ENCODE measurements at regions not wholly inside any gene's neighbourhood (a gene's known extent, or its start where the extent isn't known, plus 50 kb on each side); places are given as distances from the start of the nearest gene placed in this dataset.

- Histone ChIP-seq H3K4me3 (ENCODE audit: low read depth, low read length) (no peak overlapping the region), H3K27me3 (ENCODE audit: control insufficient read depth, insufficient read depth, low read length) (no peaks in the 10 kb centered on the region), H3K36me3 (ENCODE audit: control insufficient read depth, insufficient read depth, low read length) (no peaks in the 10 kb centered on the region)
- TF ChIP-seq, protein P1, sequence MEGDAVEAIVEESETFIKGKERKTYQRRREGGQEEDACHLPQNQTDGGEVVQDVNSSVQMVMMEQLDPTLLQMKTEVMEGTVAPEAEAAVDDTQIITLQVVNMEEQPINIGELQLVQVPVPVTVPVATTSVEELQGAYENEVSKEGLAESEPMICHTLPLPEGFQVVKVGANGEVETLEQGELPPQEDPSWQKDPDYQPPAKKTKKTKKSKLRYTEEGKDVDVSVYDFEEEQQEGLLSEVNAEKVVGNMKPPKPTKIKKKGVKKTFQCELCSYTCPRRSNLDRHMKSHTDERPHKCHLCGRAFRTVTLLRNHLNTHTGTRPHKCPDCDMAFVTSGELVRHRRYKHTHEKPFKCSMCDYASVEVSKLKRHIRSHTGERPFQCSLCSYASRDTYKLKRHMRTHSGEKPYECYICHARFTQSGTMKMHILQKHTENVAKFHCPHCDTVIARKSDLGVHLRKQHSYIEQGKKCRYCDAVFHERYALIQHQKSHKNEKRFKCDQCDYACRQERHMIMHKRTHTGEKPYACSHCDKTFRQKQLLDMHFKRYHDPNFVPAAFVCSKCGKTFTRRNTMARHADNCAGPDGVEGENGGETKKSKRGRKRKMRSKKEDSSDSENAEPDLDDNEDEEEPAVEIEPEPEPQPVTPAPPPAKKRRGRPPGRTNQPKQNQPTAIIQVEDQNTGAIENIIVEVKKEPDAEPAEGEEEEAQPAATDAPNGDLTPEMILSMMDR (IDR thresholded peaks at IDR 0.05; ENCODE audit: insufficient read depth, low read depth, low read length), result no peak
- ChIA-PET POLR2A (no interaction called here), CTCF (no interaction called here)
- no peak for DNase-seq (ENCODE audit: low read depth)
Measured at GRCh38 chrX:138771047-138771446, 59.5 kb upstream of the FGF13 start.

GRCh38 chrX:138769918-138770317, 58.4 kb upstream of the FGF13 start:
- ChIA-PET POLR2A (no interaction called here), CTCF (no interaction called here)
- no peaks in the 10 kb centered on the region for H3K36me3 ChIP-seq (ENCODE audit: control insufficient read depth, insufficient read depth, low read length)
- H3K4me3 ChIP-seq (ENCODE audit: low read depth, low read length), result no peak overlapping the region
- TF ChIP-seq, protein P1 (IDR thresholded peaks at IDR 0.05; ENCODE audit: insufficient read depth, low read depth, low read length), result no peak
- no peaks in the 10 kb centered on the region for H3K27me3 ChIP-seq (ENCODE audit: control insufficient read depth, insufficient read depth, low read length)
- DNase-seq (ENCODE audit: low read depth), result no peak

DNA sequence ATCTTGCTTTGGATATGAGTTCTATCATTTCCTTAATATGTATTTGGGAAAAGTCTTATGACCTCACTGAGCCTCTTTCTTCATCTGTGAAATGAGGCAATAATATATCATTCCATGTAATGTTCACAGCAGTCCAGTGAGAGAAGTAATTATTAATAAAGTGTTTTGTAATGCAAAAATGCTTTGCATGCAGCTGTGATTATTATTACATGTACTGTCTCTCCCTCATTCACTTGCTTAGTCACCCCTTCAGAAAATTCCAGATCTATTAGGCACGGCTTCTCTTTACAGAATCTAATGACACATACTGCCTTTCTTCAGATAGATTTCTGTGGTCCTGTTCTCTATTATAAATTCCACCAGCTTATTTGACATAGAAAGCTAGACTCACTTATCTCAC, 53.5 kb upstream of the FGF13 start:
- no peak for DNase-seq (ENCODE audit: low read depth)
- Histone ChIP-seq H3K36me3 (ENCODE audit: control insufficient read depth, insufficient read depth, low read length) (no peaks in the 10 kb centered on the region), H3K27me3 (ENCODE audit: control insufficient read depth, insufficient read depth, low read length) (no peaks in the 10 kb centered on the region), H3K4me3 (ENCODE audit: low read depth, low read length) (no peak overlapping the region)
- ChIA-PET CTCF (no interaction called here), POLR2A (no interaction called here)
- TF ChIP-seq, protein P1 (IDR thresholded peaks at IDR 0.05; ENCODE audit: insufficient read depth, low read depth, low read length), result no peak

DNA sequence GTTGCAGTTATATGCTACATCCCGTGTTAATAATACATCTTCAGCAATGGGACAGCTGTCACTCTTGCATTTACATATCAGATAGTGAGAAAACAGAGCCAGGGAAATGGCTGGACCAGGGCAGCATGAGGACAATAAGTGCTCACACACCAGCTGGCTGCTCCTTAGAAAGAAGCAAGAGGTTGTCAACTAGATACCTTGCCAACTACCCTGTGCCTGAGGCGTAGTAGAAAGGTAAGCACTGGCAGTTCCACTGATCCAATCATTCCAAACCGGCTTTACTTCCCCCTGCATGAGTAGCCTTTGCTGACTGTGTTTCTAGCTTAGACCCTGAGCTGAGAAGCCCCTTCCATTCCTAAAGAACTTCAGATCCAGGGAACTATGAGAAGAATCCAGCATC, 52.2 kb upstream of the FGF13 start:
- no peaks in the 10 kb centered on the region for H3K27me3 ChIP-seq (ENCODE audit: control insufficient read depth, insufficient read depth, low read length)
- TF ChIP-seq, protein P1 (IDR thresholded peaks at IDR 0.05; ENCODE audit: insufficient read depth, low read depth, low read length), result no peak
- DNase-seq (ENCODE audit: low read depth), result no peak
- POLR2A ChIA-PET, result no interaction called here
- CTCF ChIA-PET, result no interaction called here
- no peaks in the 10 kb centered on the region for H3K36me3 ChIP-seq (ENCODE audit: control insufficient read depth, insufficient read depth, low read length)
- no peak overlapping the region for H3K4me3 ChIP-seq (ENCODE audit: low read depth, low read length)

- no peak overlapping the region for H3K4me3 ChIP-seq (ENCODE audit: low read depth, low read length)
- TF ChIP-seq, protein P1 (IDR thresholded peaks at IDR 0.05; ENCODE audit: insufficient read depth, low read depth, low read length), result no peak
- no peaks in the 10 kb centered on the region for H3K36me3 ChIP-seq (ENCODE audit: control insufficient read depth, insufficient read depth, low read length)
- CTCF ChIA-PET, result no interaction called here
- H3K27me3 ChIP-seq (ENCODE audit: control insufficient read depth, insufficient read depth, low read length), result no peaks in the 10 kb centered on the region
- POLR2A ChIA-PET, result no interaction called here
- DNase-seq (ENCODE audit: low read depth), result no peak
Measured at GRCh38 chrX:138761380-138761779, 49.9 kb upstream of the FGF13 start.

All from BJ (cell line).